NCI-H1694 (cell line): ENCODE measurements at regions not wholly inside any gene's neighbourhood (a gene's known extent, or its start where the extent isn't known, plus 50 kb on each side); places are given as distances from the start of the nearest gene placed in this dataset.
A peak's percentile ranks its signal among the peaks of the same experiment; 100 is the strongest.

Experiments used
- DNase-seq: peaks from one replicate; lab custom pipeline; 2025; lab: John Stamatoyannopoulos, UW

DNA sequence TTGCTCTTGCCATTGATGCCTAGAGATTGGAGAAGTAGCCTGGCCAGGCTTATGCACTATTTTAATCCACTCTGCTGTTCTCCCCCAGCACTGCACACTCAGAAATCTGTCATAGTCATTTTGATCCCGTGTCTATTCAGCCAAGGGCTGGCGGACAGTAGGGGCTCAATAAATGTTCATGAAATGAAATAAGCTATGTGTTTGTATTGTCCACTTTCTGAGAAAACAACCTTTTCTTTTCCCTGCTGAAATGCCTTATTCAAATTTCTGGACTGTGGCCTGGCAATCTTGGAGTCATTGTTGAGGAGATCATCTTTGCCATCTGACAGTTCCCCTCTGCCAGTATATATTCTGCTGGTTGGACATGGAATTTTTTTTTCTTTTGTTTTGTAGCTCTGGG lies 550.4 kb upstream of the MAP3K7 start:
- DNase-seq, result no peak

DNA sequence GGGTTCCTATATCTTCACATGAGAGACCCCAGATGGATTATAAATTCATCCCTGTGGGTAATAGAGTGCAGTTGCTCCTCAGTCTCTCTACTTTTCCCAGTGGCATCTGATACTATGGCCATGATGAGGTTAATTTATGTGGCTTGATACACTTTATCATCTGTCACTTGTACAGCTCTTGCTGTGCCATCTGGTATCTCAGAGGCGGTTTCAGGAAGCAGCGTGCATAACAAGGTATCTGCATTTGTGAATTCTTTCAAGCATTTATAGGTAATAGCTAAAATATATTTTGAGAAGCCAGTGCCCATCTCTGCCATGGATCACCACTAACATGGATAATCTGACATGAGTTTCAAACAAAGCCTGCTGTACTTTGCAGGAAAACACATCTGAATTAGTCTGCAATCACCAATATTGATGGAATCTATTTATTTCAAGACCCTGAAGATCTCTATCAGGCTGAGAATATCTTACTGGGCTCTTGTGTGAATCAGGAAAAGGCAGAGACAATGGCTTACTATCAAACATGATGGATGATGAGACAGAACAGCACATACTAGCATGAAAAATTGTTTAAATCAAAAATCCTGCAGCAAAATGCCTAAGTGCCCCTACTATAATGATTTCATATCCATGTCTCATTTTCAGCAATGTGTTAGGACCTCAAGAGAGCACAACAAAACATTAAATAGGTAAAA lies 548.7 kb upstream of the MAP3K7 start:
- peak; percentile 46 for DNase-seq

DNA sequence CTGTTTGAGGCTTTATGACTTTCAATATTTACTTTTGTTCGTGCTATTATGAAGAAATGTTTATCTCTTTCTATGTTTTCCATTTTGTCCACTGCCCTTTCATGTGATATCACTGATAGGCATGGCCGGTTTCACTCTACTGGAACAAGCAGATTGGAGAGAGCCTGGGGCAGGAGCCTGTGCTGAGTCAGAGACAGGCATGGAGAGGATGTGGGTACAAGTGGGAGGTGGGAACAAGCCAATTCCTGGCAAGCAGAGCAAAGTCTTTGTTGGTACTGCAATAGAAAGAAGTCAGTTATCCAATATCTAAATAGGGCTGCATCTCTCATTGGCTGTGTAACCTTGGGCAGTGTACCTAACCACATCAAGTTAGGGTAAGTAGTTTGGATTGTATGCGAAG lies 545.6 kb upstream of the MAP3K7 start:
- no peak for DNase-seq

DNA sequence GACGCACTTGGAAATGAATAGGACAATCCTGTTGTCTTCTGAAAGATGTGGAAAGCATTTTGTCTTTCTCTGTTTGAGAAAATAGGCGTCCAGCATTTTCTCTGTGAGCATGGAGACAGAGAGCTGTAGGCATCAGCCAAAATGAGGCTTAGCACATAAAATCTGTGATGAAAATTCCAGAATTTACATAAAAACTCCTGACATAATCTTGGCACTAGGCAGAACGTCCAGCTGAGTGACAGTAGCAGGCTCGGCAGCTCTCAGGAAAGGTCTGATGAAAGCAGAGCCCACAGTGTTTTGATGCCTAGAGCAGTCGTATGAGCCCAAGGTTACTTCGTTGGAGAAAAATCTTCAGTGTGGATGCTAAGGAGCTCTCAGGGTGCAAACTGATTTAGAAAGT lies 543.3 kb upstream of the MAP3K7 start:
- DNase-seq, result no peak

DNA sequence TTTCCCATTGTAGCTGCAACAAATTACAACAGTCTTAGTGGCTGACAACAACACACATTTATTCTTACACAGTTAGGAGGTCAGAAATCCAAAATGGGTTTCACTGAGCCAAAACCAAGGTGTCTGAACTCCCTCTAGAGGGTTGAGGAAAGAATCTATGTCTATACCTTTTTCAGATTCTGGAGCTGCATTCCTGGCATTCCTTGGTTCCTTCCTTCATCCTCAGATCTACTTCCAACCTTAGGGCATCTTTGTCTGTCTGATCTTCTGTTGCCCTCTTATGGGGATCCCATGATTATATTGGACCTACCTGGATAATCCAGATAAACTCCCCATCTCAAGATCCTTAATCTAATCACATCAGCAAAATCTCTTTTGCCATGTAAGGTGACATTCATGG lies 540.9 kb upstream of the MAP3K7 start:
- DNase-seq, result no peak

DNA sequence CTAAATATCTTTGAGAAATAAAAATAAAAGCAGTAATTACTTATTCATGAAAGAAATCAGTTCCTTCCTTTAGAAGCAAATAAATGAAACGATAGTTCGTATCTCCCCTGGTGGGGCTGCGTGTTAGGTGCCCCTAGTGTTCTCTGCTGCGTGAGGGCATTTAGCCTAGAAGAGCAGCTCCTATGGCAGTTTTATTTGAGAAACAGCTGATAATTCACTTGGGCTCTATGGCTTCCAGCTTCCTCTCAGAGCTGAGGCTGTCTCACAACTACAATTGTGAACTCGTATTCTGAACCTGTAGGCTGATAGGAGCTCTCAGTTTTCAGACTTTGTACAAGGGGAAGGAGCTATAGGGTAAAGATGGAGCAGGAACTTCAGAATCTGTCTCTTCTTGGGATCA lies 540.0 kb upstream of the MAP3K7 start:
- DNase-seq, result no peak

DNA sequence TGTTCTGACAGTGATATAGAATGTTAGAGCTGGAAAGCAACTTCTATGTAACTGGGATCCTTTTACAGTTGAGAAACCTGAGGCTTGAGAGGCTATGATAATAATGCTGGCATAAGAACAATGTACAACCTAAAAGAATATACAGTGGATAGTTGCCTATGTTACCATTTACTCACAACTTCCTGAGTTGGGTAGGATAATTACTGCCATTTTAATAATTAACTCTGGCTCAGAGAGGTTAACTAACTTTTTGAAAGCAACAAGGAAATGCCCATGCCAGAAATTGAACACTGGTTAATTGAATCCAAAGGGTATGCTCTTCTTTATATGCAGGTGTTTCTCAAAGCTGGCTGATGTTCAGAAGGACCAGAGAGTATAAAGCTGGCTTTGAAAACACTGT lies 530.7 kb upstream of the MAP3K7 start:
- no peak for DNase-seq

DNA sequence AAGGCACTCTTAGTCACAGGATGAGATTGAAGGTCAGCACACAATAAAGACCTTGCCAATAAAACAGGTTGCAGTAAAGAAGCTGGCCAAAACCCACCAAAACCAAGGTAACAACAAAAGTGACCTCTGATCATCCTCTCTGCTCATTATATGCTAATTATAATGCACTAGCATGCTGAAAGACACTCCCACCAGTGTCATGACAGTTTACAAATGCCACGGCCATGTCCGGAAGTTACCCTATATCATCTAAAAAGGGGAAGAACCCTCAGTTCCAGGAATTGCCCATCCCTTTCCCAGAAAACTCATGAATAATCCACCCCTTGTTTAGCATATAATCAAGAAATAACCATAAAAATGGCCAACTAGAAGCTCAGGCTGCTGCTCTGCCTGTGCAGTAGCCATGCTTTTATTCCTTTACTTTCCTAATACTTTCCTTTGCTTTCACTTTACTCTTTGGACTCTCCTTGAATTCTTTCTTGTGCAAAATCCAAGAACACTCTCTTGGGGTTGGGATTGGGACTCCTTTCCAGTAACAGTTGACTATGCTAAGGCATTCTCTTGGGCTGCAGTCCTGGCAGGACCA lies 527.3 kb upstream of the MAP3K7 start:
- no peak for DNase-seq

DNA sequence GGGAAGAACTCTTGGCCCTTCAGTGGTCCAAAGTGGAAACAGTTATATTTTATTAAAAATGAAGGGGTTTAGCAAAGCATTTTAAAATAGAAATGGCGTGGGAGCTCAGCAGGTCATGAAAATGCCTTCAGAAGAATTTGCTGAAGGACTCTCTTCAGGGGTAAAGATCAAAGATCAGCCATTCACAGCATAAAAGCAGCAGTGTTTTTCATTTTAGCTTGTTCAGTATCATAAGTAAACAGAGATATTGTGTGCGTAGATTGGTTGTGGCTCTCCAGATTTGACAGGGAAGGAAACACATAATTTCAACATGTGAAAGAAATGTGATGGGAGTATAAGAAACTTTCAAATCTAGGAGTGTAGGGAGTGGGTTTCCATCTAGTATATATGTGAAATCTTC lies 519.2 kb upstream of the MAP3K7 start:
- no peak for DNase-seq

DNA sequence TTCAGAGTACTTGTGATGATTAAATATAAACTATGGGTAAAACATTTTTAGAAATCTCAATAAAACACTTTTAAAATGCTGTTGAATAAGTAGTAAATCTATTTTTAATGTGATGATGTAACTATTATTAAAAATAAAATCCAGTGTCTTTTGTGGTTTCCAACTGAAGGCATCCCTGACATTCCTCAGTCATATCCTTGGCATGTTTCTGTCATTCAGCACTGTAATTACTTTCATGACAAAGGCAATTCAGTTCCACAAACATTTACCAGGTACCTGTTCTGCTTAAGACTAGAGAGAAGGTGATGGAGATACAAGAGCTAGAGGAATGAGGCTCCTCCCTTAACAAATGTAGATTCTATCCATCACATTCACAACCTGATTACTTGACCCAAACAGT lies 518.7 kb upstream of the MAP3K7 start:
- DNase-seq, result no peak

DNA sequence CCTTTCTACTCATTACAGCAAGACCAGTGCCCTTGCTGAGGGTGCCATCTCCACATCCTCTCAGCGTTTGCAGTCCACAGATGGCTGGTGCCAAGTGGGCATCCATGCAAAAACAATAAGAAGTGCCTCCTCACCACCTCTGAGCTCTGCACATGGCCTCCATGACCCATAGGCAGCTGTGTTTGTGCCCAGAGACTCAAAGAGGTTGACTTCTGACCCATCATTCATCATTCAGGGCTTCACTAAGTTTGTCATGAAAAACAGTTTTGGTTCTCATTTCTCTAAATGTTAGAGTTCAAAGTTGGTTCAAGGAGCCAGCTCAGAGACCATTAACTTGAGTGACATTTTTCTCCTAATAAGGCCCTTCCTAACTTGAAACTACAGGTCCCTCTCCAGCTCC lies 512.6 kb upstream of the MAP3K7 start:
- no peak for DNase-seq

DNA sequence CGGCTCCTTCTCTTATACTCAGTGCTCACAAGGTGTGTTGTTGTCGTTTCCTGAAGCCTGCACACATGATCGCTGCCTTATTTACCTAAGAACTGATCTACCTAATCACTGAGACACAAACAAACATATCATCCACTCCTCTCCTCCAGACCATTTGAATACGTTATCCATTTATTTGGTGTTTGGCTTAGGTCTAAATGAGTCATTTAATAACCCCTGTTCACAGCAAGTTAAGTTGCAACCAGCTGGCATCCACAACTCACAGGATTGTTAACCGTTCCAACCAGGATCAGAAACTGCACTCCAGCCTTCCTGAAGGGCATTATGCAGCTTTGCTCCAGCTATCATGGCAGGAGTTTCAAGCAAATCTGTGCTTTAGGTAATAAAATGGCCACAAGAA lies 511.1 kb upstream of the MAP3K7 start:
- DNase-seq, result no peak

DNA sequence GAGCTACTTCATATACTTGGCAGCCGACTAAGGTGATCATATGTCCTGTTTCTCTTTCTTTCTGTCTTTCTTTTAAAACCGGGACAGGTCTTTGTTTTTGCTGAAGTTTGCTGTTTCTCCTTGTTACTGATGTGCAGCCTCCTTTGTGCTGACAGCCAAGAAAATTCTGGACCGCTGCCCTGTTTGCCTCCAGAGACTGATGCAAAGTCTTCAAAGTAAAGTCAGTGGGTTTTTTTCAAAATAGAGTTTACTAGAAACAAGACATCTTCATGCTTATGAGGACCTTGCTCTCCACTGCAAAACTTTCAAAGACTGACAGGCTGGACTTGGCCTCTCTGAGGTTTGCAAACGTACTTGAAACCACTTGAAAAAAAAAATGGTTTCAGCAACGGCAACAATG lies 510.5 kb upstream of the MAP3K7 start:
- DNase-seq, result no peak

DNA sequence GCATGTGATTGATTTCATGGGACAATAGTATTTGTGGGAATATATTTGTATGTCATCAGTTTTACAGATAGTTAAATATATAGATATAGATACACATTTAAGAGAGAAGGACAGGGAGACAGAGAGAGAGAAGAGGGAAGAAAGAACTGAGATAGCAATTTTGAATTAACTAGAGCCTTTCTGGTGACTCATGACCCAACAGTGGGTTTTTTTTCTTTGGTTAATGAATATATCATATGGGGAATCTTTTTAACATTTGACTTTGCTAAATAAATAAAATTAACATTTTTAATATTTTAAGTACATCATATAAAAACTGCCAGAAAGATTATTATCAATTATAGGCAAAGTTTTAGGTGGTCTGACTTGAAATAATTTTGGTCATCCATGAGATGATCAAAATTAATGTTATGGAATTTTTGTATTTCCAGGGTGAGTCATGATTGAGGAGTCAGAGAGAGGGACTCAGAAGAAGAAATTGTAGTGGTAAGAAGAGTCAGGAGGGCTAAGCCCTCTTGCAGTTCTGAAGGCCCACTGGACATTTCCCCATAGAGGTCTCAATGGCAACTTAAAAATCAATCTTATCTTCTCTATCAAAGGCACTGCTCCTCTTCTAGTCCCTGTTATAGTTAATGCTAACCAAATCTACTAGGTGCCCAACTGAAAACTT lies 508.1 kb upstream of the MAP3K7 start:
- DNase-seq, result no peak

DNA sequence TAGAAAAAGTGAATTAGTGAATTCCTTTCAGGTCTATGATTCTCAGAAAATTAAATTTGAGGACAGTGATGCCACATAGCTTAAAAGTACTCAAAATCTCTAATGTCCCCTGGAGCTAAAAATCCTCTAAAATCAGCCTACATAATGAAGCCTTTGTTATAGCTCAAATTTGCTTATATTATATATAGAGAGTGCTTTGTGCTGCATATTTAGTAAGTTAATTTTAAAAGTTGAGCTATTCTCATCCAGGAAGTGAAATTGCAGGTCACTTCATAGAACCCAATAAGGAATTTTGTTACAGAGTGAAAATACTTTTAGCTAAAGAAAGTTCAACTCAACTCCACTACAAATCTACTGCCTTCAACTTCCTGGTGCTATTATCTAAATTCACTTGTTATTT lies 507.5 kb upstream of the MAP3K7 start:
- no peak for DNase-seq

DNA sequence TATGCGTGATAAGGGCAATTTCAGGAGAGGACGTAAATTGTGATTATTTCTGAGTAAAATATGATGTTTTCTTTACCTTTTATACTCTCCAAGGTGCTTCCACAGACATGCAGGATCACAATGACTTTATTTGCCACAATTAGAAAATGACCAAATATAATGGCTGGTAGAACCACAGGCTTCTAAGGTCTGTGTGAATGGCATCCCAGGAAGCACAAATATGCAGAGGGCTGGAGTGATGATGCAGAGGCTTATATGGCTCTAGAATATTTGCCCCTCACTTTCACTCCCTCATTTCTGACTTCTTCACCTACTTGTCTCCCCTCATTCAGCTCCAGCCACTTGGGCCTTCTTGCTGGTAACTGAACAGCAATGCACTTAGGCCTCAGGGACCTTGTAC lies 502.1 kb upstream of the MAP3K7 start:
- DNase-seq, result no peak

DNA sequence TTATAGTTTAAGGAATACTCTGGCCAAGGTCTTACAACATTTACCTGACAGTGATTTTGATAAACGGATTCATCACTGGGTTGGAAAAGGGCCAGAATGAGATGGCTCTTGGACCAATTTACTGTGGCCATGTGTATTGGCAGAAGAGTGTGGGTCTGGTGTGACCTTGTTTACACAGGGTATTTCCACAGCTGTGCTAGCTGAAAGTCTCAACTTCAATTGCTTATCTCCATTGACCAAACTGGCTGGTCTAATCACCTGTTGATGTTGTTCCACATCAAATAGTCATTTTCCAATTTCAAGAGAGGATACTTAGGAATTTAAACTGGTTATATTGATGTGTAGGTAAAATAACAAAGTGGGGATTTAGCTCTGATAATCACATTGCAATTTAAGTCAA lies 501.6 kb upstream of the MAP3K7 start:
- no peak for DNase-seq

DNA sequence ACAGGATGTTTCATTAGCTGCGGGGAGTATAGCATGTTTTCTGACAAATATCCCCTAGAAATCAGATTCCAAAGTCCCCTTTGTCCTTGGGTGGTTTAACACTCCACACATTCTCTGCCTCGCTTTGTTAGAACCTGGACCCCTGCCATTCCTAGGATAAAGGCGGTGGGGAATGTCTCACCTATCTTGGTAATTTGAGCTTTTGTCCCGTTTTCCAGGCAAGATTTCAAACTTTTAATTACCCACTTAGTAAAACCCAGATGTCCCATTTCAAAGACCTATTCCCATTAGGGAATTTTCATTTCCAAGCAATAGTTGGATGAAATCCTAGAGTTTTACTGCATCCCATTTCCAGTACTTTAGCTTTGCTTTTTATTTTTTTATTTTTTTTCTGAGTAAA lies 501.0 kb upstream of the MAP3K7 start:
- DNase-seq, result no peak

DNA sequence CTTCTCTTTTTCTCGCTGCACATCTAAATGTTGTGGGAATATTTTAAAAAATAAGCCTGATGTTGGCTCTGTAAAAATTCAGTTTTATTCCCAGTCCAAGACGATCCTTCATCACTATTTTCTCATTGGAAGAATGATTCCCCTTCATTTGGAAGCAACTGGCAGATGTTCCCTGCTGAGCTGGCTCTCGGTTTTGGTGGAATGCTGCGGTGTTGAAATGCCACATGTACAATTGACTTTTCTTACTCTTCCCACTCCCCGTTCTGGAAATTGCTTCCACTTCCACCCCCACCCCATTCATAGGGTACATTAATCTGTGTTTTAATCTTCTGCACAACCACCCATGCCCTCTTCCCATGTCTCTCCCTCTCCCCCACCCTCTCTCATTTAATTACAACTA lies 496.3 kb upstream of the MAP3K7 start:
- DNase-seq, result no peak

DNA sequence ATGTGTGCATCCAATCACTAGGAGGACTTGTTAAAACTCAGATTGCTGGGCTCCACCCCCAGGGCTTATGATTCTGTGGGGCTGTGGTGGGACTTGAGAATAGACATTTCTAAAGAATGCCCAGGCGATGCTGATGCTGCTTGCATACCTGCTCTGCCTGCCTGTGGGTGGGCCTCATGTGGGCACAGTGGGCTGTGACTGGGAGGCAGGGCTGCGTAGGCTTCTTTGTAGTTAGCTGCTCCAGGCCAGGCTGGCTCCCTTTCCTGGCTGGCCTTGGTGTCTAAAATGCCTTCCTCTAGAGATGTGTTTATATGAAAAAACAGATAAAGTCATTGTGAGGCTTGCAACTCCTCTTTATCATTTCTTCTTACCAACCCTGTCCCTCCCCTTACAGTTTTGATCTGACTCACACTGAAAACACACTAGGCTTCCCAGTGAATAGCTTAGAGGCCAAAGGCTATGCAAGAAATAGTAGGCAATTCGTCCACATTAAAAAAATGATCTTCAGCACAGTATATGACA lies 495.5 kb upstream of the MAP3K7 start:
- no peak for DNase-seq

DNA sequence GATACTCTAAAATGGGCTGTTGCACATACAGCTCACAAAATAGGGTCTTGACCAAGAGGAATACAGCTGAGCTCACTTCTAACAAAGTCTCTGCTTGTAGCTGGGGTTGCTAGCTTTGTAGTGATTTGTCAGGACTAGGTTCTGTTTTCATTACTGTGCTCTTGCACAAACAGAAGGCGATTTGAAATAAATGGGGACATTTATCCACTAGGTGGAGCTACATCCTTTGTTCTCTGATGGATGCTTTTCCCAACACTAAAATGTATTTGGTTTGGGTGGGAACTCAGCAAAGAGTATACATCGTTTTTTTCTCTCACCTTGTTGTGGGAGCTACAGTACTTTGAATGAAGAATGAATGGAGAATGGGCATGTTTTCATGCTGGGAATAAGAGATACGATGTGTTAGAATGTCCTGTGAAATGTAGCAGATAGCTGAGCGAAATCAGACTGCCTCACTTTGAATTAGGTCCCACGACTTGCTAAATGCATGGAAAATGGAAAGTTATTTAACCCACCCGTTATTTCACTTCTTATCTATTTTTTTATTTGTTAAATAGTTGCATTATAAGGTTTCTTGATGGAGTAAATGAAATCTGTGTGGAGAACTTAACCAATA lies 494.7 kb upstream of the MAP3K7 start:
- peak; percentile 69 for DNase-seq

DNA sequence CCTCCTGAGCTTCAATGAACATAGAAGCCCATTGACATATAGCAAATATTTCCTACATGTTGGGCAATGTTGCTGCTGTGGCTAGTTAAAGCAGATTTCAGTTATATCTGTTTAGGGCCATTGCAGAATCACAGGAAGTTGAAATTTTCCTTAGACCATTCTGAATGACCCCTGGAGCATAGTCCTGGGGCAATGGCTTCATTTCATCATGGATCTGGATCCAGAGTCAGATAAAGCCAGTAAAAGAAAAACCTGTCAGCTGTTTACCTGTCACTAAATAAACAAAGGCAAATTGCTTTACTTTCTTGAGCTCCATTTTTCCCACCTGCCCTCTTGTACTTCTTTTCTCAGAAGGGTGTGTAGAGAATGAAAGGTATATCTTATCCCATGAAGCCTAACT lies 494.0 kb upstream of the MAP3K7 start:
- no peak for DNase-seq

DNA sequence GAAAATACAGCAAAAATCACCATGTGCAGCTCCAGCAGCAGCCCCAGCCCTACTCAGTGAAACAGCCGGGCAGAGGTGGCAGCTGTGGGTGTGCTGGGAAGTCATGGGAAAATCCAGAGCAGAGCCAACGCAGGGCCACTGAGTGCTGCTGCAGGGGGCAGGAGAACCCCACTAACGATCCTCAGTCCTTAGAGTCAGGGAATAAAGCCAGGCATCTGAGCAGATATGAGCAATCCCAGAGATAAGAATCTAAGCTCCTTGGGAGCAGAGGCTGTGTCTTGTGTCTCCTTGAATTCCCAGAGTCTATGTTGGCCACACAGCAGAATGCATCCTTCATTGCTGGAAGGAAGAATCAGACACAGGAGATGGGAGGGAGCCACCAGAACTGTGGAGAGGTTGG lies 493.1 kb upstream of the MAP3K7 start:
- DNase-seq, result no peak
